H9 (cell line): ENCODE measurements at regions not wholly inside any gene's neighbourhood (a gene's known extent, or its start where the extent isn't known, plus 50 kb on each side); places are given as distances from the start of the nearest gene placed in this dataset.

Experiments used
- DNase-seq: peaks from one replicate; pipeline ENCODE4 v3.0.0-alpha.2; 2017
- H2AFZ ChIP-seq: one replicate; pipeline ENCODE4 v1.6.1; 2013; ENCODE audit warnings: mild to moderate bottlenecking, low read length, control low read depth, moderate library complexity
- H2AK5ac ChIP-seq: 2 replicates; pipeline ENCODE4 v1.6.1; 2013; ENCODE audit warnings: low read length, control low read depth, mixed read lengths; ENCODE audit not compliant: insufficient read length
- H2BK120ac ChIP-seq: one replicate; pipeline ENCODE4 v1.6.1; 2013; ENCODE audit warnings: low read depth, mild to moderate bottlenecking, low read length, control low read depth, inconsistent platforms; ENCODE audit not compliant: poor library complexity, severe bottlenecking
- H2BK12ac ChIP-seq: 2 replicates; pipeline ENCODE4 v1.6.1; 2013; ENCODE audit warnings: low read length, control low read depth, mixed read lengths, low read depth; ENCODE audit not compliant: insufficient read length
- H2BK15ac ChIP-seq: 2 replicates; pipeline ENCODE4 v1.6.1; 2013; ENCODE audit warnings: low read depth, low read length, control low read depth
- H2BK20ac ChIP-seq: one replicate; pipeline ENCODE4 v1.6.1; 2013; ENCODE audit warnings: low read depth, mild to moderate bottlenecking, low read length, control low read depth, inconsistent platforms; ENCODE audit not compliant: poor library complexity, severe bottlenecking
- H2BK5ac ChIP-seq: 2 replicates; pipeline ENCODE4 v1.6.1; 2013; ENCODE audit warnings: low read length, control low read depth, mixed read lengths; ENCODE audit not compliant: insufficient read length
- H3K14ac ChIP-seq: 2 replicates; pipeline ENCODE4 v1.6.1; 2013; ENCODE audit warnings: low read length, control low read depth; ENCODE audit not compliant: insufficient read depth
- H3K18ac ChIP-seq: 2 replicates; pipeline ENCODE4 v1.6.1; 2013; ENCODE audit warnings: low read depth, mild to moderate bottlenecking, mixed read lengths, low read length, control low read depth; ENCODE audit not compliant: insufficient read length
- H3K23ac ChIP-seq: 2 replicates; pipeline ENCODE4 v1.6.1; 2013; ENCODE audit warnings: low read length, control low read depth, mixed read lengths, low read depth; ENCODE audit not compliant: insufficient read length
- H3K23me2 ChIP-seq: 2 replicates; pipeline ENCODE4 v1.6.1; 2013; ENCODE audit warnings: low read depth, mild to moderate bottlenecking, mixed read lengths, low read length, control low read depth; ENCODE audit not compliant: insufficient read length, poor library complexity, severe bottlenecking
- H3K27ac ChIP-seq: 2 replicates; pipeline ENCODE4 v1.5.1; 2013; ENCODE audit warnings: low read length, control low read depth, mixed read lengths, low read depth; ENCODE audit not compliant: insufficient read length
- H3K27me3 ChIP-seq: 2 replicates; pipeline ENCODE4 v1.6.1; 2013; ENCODE audit warnings: low read length, control low read depth, inconsistent platforms; ENCODE audit not compliant: insufficient read depth
- H3K4ac ChIP-seq: 2 replicates; pipeline ENCODE4 v1.6.1; 2013; ENCODE audit warnings: low read depth, mild to moderate bottlenecking, control low read depth, inconsistent platforms, low read length, moderate library complexity
- H3K4me1 ChIP-seq: 2 replicates; pipeline ENCODE4 v1.6.1; 2013; ENCODE audit warnings: low read length, control low read depth, inconsistent platforms; ENCODE audit not compliant: insufficient read depth
- H3K4me2 ChIP-seq: 2 replicates; pipeline ENCODE4 v1.6.1; 2013; ENCODE audit warnings: low read length, control low read depth, mixed read lengths; ENCODE audit not compliant: insufficient read length, insufficient read depth
- H3K56ac ChIP-seq: 2 replicates; pipeline ENCODE4 v1.6.1; 2013; ENCODE audit warnings: low read depth, mild to moderate bottlenecking, mixed read lengths, low read length, control low read depth; ENCODE audit not compliant: insufficient read length
- H3K79me1 ChIP-seq: 2 replicates; pipeline ENCODE4 v1.6.1; 2013; ENCODE audit warnings: low read depth, mild to moderate bottlenecking, moderate library complexity, low read length, control low read depth, inconsistent platforms; ENCODE audit not compliant: insufficient read depth, poor library complexity, severe bottlenecking
- H3K79me2 ChIP-seq: 2 replicates; pipeline ENCODE4 v1.6.1; 2013; ENCODE audit warnings: low read length, control low read depth, inconsistent platforms; ENCODE audit not compliant: insufficient read depth
- H3K9ac ChIP-seq: 2 replicates; pipeline ENCODE4 v1.6.1; 2013; ENCODE audit warnings: low read length, control low read depth, mixed read lengths; ENCODE audit not compliant: insufficient read length; ENCODE audit errors: extremely low read depth
- H3K9me3 ChIP-seq: one replicate; pipeline ENCODE4 v1.6.1; 2013; ENCODE audit warnings: low read depth, low read length, inconsistent platforms; ENCODE audit not compliant: control insufficient read depth
- H3T11ph ChIP-seq: one replicate; pipeline ENCODE4 v1.6.1; 2013; ENCODE audit warnings: mild to moderate bottlenecking, low read length, control low read depth, inconsistent platforms
- H4K20me1 ChIP-seq: one replicate; pipeline ENCODE4 v1.6.1; 2013; ENCODE audit not compliant: control insufficient read depth, insufficient read length, insufficient read depth
- H4K5ac ChIP-seq: 2 replicates; pipeline ENCODE4 v1.6.1; 2013; ENCODE audit warnings: low read depth, mild to moderate bottlenecking, mixed read lengths, low read length, control low read depth; ENCODE audit not compliant: insufficient read length
- H4K8ac ChIP-seq: replicated peaks from 2 replicates; pipeline ENCODE4 v1.6.1; 2013; ENCODE audit warnings: low read length, control low read depth, mixed read lengths, low read depth; ENCODE audit not compliant: insufficient read length
- H4K91ac ChIP-seq: 2 replicates; pipeline ENCODE4 v1.6.1; 2013; ENCODE audit warnings: low read depth, mild to moderate bottlenecking, moderate library complexity, mixed read lengths, low read length, control low read depth; ENCODE audit not compliant: insufficient read length
- H3K27ac Mint-ChIP-seq, 3 experiments: 2 replicates in 2 of 3; 3 replicates in 1 of 3; pipeline ENCODE4 v1.8.0; 2020 to 2021; ENCODE audit warnings: mixed read lengths in 3 of 3, mild to moderate bottlenecking in 1 of 3, moderate library complexity in 1 of 3
- H3K27me3 Mint-ChIP-seq: 2 replicates; pipeline ENCODE4 v1.8.0; 2021; ENCODE audit warnings: low read depth, mild to moderate bottlenecking, moderate library complexity, mixed read lengths
- H3K36me3 Mint-ChIP-seq, 3 experiments: 2 replicates in 2 of 3; 3 replicates in 1 of 3; pipeline ENCODE4 v1.8.0; 2020 to 2021; ENCODE audit warnings: low read depth in 3 of 3, mixed read lengths in 3 of 3; ENCODE audit not compliant: insufficient read depth in 1 of 3
- H3K4me1 Mint-ChIP-seq, 2 experiments: 2 replicates each; pipeline ENCODE4 v1.8.0; 2020; ENCODE audit warnings: mixed read lengths in 2 of 2
- H3K4me3 Mint-ChIP-seq, 2 experiments: 2 replicates in 1 of 2; 3 replicates in 1 of 2; pipeline ENCODE4 v1.8.0; 2020 to 2021; ENCODE audit warnings: mild to moderate bottlenecking in 2 of 2, mixed read lengths in 2 of 2, moderate library complexity in 1 of 2
- H3K9me3 Mint-ChIP-seq, 2 experiments: 2 replicates in 1 of 2; 3 replicates in 1 of 2; pipeline ENCODE4 v1.8.0; 2020; ENCODE audit warnings: mild to moderate bottlenecking in 2 of 2, mixed read lengths in 2 of 2, moderate library complexity in 1 of 2
- CTCF ChIP-seq: fragments of 200-600 bp; sonication (generic); conservative IDR thresholded peaks from 3 replicates; pipeline ENCODE4 v1.8.0; 2021; ENCODE audit warnings: antibody characterized with exemption, mild to moderate bottlenecking
- WGBS: extraction: QIAGEN DNeasy Blood & Tissue Kit; methylation state at CpG from one replicate; pipeline ENCODE4 v1.1.7; 2013; ENCODE audit warnings: missing lambda C conversion rate, low lambda C conversion rate, mixed read lengths; ENCODE audit not compliant: insufficient read length; ENCODE audit errors: extremely low coverage; 5-methylcytosine and 5-hydroxymethylcytosine counted together

- no peak overlapping the region for H3K56ac ChIP-seq
These were observed 321.8 kb upstream of the TMTC1 start for GRCh38 chr12:30105505-30105904.

More at GRCh38 chr12:30105505-30105904, 321.8 kb upstream of the TMTC1 start:
- Histone ChIP-seq H3K9me3 (no peaks in the 10 kb centered on the region), H2BK15ac (no peak overlapping the region), H2AFZ (no peak overlapping the region), H3K23me2 (no peaks in the 10 kb centered on the region), H3K18ac (no peak overlapping the region), H4K20me1 (no peaks in the 10 kb centered on the region), H2AK5ac (no peak overlapping the region), H2BK20ac (no peak overlapping the region), H4K5ac (no peak overlapping the region), H3K14ac (no peak overlapping the region), H4K91ac (no peak overlapping the region), H3T11ph (no peak overlapping the region), H3K4ac (no peak overlapping the region), H3K23ac (no peak overlapping the region), H2BK5ac (no peak overlapping the region), H2BK12ac (no peak overlapping the region), H3K79me1 (no peaks in the 10 kb centered on the region), H3K4me1 (no peaks in the 10 kb centered on the region), H4K8ac (no peak overlapping the region), H3K9ac (no peak overlapping the region), H2BK120ac (no peak overlapping the region), H3K79me2 (no peaks in the 10 kb centered on the region), H3K4me2 (no peak overlapping the region), H3K27ac (no peak overlapping the region), H3K27me3 (no peaks in the 10 kb centered on the region)
- no peak for DNase-seq
- Mint-ChIP-seq H3K27me3 (no peaks in the 10 kb centered on the region), H3K27ac (no peak overlapping the region), H3K36me3 (peaks cover 0 to 10% (median 0%) of the 10 kb centered on the region in 3 experiments; a peak in 3 of 7 replicates), H3K4me3 (no peak overlapping the region), H3K9me3 (peaks cover 10 to 14% of the 10 kb centered on the region in 2 experiments; a peak in 4 of 5 replicates), H3K4me1 (no peaks in the 10 kb centered on the region)
- TF ChIP-seq CTCF, result no peak
- WGBS, result no CpG with 5 or more reads among the region's 2 CpGs
